Colonic mucosa (tissue), 4 donors: ENCODE measurements at regions not wholly inside any gene's neighbourhood (a gene's known extent, or its start where the extent isn't known, plus 50 kb on each side); places are given as distances from the start of the nearest gene placed in this dataset.

Source experiments
- DNase-seq: peaks from one replicate; pipeline ENCODE4 v3.0.0-alpha.2; 2020
- H3K27ac ChIP-seq: fragments of 200-600 bp; one replicate; pipeline ENCODE4 v1.8.0; 2021
- H3K27me3 ChIP-seq: fragments of 200-600 bp; one replicate; pipeline ENCODE4 v1.8.0; 2021
- H3K36me3 ChIP-seq: fragments of 200-600 bp; one replicate; pipeline ENCODE4 v1.8.0; 2021
- H3K4me1 ChIP-seq: fragments of 200-600 bp; one replicate; pipeline ENCODE4 v1.8.0; 2021; ENCODE audit warnings: mild to moderate bottlenecking
- H3K4me3 ChIP-seq: fragments of 200-600 bp; one replicate; pipeline ENCODE4 v1.8.0; 2021
- H3K9ac ChIP-seq, 2 donors: one replicate each; pipeline ENCODE4 v1.7.0; 2013; ENCODE audit warnings: control low read depth in 2 of 2, low read depth in 2 of 2, low read length in 2 of 2
- H3K9me3 ChIP-seq: fragments of 200-600 bp; one replicate; pipeline ENCODE4 v1.8.0; 2021
- CTCF ChIP-seq: fragments of 200-600 bp; IDR thresholded peaks from one replicate; pipeline ENCODE4 v1.8.0; 2022; ENCODE audit warnings: antibody characterized with exemption, mild to moderate bottlenecking
- intact Hi-C: fragments of 100-400 bp; cut with DNase I; formaldehyde crosslinking; loops from one replicate; pipeline ENCODE4 v1.14.1; 2022
- donor health status: healthy.
- donor health status: DM: no; HTN: no; CAD: no.
- donor health status: DM: no; HTN: no; CAD: no.

- H3K9ac ChIP-seq: no peak overlapping the region
- TF ChIP-seq CTCF: no peak
- no peak overlapping the region for H3K4me3 ChIP-seq
- H3K4me1 ChIP-seq: no peaks in the 10 kb centered on the region
- intact Hi-C loops: no loop called here
- H3K27ac ChIP-seq: no peak overlapping the region
- no peaks in the 10 kb centered on the region for H3K36me3 ChIP-seq
- no peaks in the 10 kb centered on the region for H3K9me3 ChIP-seq
- H3K27me3 ChIP-seq: no peaks in the 10 kb centered on the region
- no peak for DNase-seq
Observed at GRCh38 chr18:39635192-39635591, 2069.6 kb upstream of the CELF4 start.

- TF ChIP-seq CTCF: no peak
- intact Hi-C loops: no loop called here
- Histone ChIP-seq H3K27me3 (no peaks in the 10 kb centered on the region), H3K4me3 (no peak overlapping the region), H3K27ac (no peak overlapping the region), H3K9ac (no peak overlapping the region), H3K4me1 (no peaks in the 10 kb centered on the region), H3K9me3 (no peaks in the 10 kb centered on the region), H3K36me3 (no peaks in the 10 kb centered on the region)
- DNase-seq: no peak
Observed at GRCh38 chr18:39627936-39628335, 2062.3 kb upstream of the CELF4 start.

GRCh38 chr18:39624961-39625360 is 2059.4 kb upstream of the CELF4 start:
- Histone ChIP-seq H3K4me1 (no peaks in the 10 kb centered on the region), H3K9me3 (no peaks in the 10 kb centered on the region), H3K27ac (no peak overlapping the region), H3K27me3 (no peaks in the 10 kb centered on the region), H3K9ac (no peak overlapping the region), H3K36me3 (no peaks in the 10 kb centered on the region), H3K4me3 (no peak overlapping the region)
- intact Hi-C loops: no loop called here
- no peak for DNase-seq
- no peak for TF ChIP-seq CTCF

GRCh38 chr18:39622431-39622830 is 2056.8 kb upstream of the CELF4 start:
- no peak for DNase-seq
- Histone ChIP-seq H3K9me3 (no peaks in the 10 kb centered on the region), H3K9ac (no peak overlapping the region), H3K36me3 (no peaks in the 10 kb centered on the region), H3K4me3 (no peak overlapping the region), H3K27me3 (no peaks in the 10 kb centered on the region), H3K27ac (no peak overlapping the region), H3K4me1 (no peaks in the 10 kb centered on the region)
- TF ChIP-seq CTCF: no peak
- intact Hi-C loops: no loop called here

- Histone ChIP-seq H3K27me3 (no peaks in the 10 kb centered on the region), H3K27ac (no peak overlapping the region), H3K4me3 (no peak overlapping the region), H3K36me3 (no peaks in the 10 kb centered on the region), H3K9ac (no peak overlapping the region), H3K4me1 (no peaks in the 10 kb centered on the region), H3K9me3 (no peaks in the 10 kb centered on the region)
- no peak for TF ChIP-seq CTCF
- intact Hi-C loops: no loop called here
- no peak for DNase-seq
Observed at GRCh38 chr18:39620551-39621168, 2055.1 kb upstream of the CELF4 start.
